ENCODE measurements at regions not wholly inside any gene's neighbourhood (a gene's known extent, or its start where the extent isn't known, plus 50 kb on each side); places are given as distances from the start of the nearest gene placed in this dataset.

DNA sequence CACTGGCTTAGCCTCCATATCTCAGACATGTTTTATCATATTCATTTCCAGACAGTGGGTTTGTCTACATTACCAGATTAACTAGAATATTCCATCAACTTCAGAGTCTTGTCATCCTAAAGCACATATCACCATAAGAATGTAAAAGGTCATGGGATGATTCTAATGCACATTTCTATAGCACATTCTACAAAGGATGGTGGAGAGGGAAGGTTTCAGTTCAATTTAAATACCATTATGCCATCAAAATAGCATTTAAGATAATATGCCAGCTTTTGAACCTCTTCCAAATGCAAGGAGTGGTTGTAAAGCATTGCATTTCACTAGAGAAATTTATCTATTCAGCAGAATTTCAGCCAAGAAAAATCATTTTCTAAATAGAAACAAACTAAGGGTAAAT, 970.5 kb downstream of the TTLL7 start:
- DNase-seq (ENCODE audit: low read depth) = no peak

GRCh38 chr1:83027511-83027910, 971.4 kb downstream of the TTLL7 start:
- no peak for DNase-seq (ENCODE audit: low read depth)

DNA sequence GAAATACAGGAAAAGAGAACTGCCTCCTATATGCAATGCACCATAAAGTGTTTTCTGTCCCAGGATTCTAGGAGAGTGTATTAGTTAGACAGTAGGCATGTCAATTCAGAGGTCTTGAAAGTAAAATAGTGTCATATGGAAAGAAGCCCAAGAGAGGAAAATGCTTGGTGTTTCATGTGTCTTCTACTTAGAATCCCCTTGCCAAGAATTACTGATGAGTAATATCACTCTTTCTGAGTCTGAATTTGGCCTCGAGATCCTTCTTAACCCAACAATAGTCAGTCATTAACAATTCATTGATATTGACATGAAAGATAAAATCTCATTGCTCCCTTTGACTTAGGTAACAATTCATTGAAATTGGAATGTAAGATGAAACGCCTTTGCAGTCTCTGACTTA, 972.2 kb downstream of the TTLL7 start:
- no peak for DNase-seq (ENCODE audit: low read depth)

- DNase-seq (ENCODE audit: low read depth) = no peak
Measured at GRCh38 chr1:83024251-83024767, 974.6 kb downstream of the TTLL7 start.

DNA sequence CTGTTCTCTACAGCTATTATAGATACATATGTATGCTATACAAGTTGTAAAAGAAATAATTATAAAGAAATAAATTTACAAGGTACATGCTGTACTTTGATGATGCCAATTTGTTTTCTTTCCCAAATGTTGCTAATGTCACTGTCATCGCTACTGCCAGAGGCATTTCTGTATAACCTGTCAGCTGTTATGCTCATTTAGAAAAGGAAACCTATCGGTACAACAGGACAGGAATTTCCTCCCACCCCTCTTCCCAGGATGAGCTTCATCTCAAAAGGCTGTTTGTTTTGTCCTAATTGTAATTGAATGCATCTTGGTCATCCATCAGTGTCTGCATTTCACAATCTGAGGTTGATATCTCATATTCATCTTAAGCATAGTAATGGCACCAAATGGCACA, 975.7 kb downstream of the TTLL7 start:
- DNase-seq (ENCODE audit: low read depth) = no peak

GRCh38 chr1:83022206-83022605, 976.7 kb downstream of the TTLL7 start:
- DNase-seq (ENCODE audit: low read depth) = no peak

DNA sequence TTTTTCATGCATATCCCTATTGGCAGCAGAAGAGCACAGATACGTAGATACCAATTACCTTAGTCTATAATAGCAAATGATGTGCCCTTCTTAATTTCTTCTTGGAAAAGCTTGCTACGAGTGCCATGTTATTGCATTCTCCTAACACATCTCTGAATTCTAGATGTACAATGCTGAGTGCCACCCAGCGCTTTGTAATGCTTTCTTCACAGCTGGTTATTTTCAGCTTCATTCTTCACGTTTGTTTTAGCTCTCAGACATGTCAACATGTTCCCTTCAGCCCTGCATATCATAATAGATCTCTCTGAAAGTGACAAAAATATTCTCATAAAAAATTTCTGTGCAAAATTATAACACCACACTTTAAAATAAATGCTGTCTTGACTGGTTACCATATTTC, 981.2 kb downstream of the TTLL7 start:
- no peak for DNase-seq (ENCODE audit: low read depth)

GRCh38 chr1:83017276-83017675, 981.7 kb downstream of the TTLL7 start:
- DNase-seq (ENCODE audit: low read depth) = no peak

GRCh38 chr1:83016354-83016849, 982.5 kb downstream of the TTLL7 start:
- no peak for DNase-seq (ENCODE audit: low read depth)

- no peak for DNase-seq (ENCODE audit: low read depth)
Measured at GRCh38 chr1:83015163-83015562, 983.8 kb downstream of the TTLL7 start.

GRCh38 chr1:83012950-83013349, 986.0 kb downstream of the TTLL7 start:
- DNase-seq (ENCODE audit: low read depth) = no peak

GRCh38 chr1:83011265-83011664, 987.7 kb downstream of the TTLL7 start:
- no peak for DNase-seq (ENCODE audit: low read depth)

GRCh38 chr1:83006271-83006670, 992.7 kb downstream of the TTLL7 start:
- DNase-seq (ENCODE audit: low read depth) = no peak

GRCh38 chr1:83000286-83000685, 998.6 kb downstream of the TTLL7 start:
- no peak for DNase-seq (ENCODE audit: low read depth)

- DNase-seq (ENCODE audit: low read depth) = no peak
Measured at GRCh38 chr1:82995951-82996350, 1003.0 kb downstream of the TTLL7 start.

DNA sequence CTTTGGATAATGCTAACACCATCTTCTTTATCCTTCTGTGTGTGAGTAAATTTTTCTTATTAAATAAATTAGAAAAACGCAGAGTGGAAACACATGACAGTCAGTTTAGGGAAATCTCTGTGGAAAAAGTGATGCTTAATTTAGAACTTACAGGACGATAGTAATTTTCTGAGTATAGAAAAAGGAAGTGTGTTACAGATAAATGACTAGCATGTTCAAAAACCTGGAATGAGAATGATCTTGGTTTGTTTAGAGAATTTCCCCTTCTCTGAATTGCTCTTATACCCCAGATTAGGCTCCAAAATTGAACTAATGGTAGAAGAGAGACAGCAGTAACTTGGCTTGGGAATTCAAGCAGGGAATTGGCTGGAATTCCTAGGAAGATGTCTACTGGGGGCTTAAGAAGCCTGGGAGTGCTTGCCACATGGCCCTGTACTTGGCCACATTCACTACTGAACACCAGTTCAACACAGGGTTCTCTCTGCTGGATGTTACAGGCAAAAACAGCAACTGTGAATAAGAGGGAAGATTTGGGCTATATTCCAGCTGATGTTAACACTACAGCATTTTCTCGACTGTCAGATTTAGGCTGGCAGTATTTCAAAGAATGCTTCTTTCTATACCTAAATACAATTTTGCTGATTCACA, 1004.2 kb downstream of the TTLL7 start:
- no peak for DNase-seq (ENCODE audit: low read depth)

- no peak for DNase-seq (ENCODE audit: low read depth)
Measured at GRCh38 chr1:82991569-82991968, 1007.4 kb downstream of the TTLL7 start.

GRCh38 chr1:82979593-82980236, 1019.2 kb downstream of the TTLL7 start:
- no peak for DNase-seq (ENCODE audit: low read depth)

DNA sequence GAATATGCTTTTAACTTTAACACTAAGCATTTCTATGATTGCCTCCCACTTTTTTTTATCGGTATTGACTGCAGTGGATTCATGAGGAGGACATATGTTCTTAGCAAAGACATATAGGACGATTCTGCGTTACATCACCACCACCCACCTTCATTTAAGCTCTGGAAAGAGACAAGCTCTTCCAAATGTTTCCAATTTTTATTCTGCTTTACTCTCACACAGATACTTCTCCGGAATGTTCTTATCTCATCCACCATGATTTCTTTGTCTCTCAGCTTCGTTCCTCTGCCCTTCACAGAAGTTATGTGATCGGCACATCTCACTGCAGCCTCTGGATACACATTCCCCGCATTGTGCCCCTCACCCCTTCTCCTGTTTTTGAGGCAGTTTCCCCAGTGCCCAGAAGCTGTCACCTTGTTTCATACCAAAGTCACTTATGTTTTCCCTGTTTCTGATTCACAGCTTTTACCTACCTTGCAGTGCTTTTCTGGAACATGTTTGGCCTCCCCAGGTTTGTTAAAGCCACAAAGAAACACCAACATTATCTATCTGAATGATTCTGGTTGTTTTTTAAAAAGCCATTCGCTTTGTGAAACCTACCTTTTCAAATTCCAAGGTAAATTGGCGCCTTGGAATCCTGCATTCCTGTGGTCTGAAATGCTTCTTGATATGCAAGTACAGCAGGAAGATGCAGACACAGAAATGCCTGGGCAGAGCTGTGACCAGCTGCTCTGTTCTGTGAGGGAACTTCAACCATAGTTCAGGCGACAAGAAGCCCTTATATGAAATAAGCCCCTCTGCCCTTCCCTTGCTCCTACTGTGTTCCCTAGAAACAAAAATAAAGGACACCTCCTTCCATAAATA, 1020.2 kb downstream of the TTLL7 start:
- DNase-seq (ENCODE audit: low read depth) = no peak

DNA sequence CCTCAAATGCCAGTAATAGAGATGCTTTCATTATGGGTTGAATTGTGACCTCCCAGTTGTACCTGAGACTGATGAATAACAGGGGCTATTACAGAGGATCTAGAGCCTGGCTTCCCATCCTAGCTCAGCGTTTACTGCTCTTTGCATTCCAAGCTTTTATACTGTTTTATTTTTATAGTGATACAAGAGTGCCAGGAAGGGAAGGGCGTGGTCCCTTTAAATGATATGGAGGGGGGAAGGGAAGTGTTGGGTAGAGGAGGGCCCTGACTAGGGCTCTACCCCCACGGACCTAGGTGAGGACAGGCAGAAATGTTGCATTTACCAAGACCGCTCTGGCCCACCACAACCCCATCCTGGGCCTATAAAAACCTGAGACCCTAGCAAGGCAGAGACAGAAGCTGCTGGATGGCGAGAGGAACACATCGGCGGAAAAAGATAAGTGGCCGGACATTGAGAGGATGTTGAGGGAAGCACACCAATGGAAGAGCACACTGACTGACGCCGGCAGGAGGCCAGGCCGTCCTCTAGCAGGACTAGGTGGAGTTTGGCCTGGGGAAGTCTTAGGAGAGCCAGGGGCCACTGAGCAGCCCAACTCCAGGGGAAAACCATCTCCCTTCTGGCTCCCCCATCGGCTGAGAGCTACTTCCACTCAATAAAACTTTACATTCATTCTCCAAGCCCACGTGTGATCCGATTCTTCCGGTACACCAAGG, 1025.9 kb downstream of the TTLL7 start:
- DNase-seq (ENCODE audit: low read depth) = no peak

- DNase-seq (ENCODE audit: low read depth) = no peak
Measured at GRCh38 chr1:82969340-82969739, 1029.6 kb downstream of the TTLL7 start.

DNA sequence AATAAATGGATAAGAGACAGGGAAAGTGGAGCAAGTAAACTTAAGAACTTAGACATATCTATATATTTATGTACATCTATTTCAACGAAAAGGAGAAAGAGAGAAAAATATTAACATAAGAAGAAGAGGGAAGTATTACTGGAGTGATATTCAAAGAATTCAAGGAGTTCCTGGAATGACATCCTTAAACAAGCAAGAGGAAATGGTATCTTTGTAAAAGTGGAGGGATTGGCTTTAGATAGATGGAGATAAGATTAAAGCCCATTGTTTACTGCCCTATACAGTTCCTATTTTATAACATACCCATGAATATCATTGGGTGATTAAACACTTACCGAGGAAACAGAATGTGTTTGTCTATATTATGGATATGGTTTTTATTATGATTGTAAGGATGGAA, 1036.3 kb downstream of the TTLL7 start:
- no peak for DNase-seq (ENCODE audit: low read depth)

Measured in ELR (cell line).